ENCODE measurements at regions not wholly inside any gene's neighbourhood (a gene's known extent, or its start where the extent isn't known, plus 50 kb on each side); places are given as distances from the start of the nearest gene placed in this dataset.
A peak's percentile ranks its signal among the peaks of the same experiment; 100 is the strongest.

- in situ Hi-C loops (cut with MboI) = no loop called here
- no peak for DNase-seq
- Histone ChIP-seq H3K79me2 (ENCODE audit: insufficient read depth) (no peaks in the 10 kb centered on the region), H2AFZ (no peak overlapping the region), H3K4me3 (no peak overlapping the region), H3K9me2 (ENCODE audit: insufficient read depth) (no peaks in the 10 kb centered on the region), H3K4me1 (ENCODE audit: insufficient read depth) (no peaks in the 10 kb centered on the region), H4K20me1 (ENCODE audit: insufficient read depth) (no peaks in the 10 kb centered on the region), H3K27me3 (replicated peaks; ENCODE audit: insufficient read depth) (no peaks in the 10 kb centered on the region), H3F3A (ENCODE audit: insufficient read depth) (no peaks in the 10 kb centered on the region), H3K9ac (no peak overlapping the region), H3K9me3 (ENCODE audit: low read depth) (no peaks in the 10 kb centered on the region), H3K36me3 (ENCODE audit: low read depth) (no peaks in the 10 kb centered on the region), H3K27ac (no peak overlapping the region), H3K4me2 (ENCODE audit: unreplicated experiment) (no peak overlapping the region)
- TF ChIP-seq EZH2 (IDR thresholded peaks at IDR 0.05; ENCODE audit: insufficient read depth, poor library complexity, severe bottlenecking) (no peak), EZH2phosphoT487 (IDR thresholded peaks at IDR 0.05; ENCODE audit: insufficient read depth, low read depth) (no peak)
- 35 to 48% methylated on average over 1 of the region's 1 CpG for WGBS, 2 experiments (ENCODE audit: low coverage in 1 of 2, low lambda C conversion rate in 2 of 2, missing lambda C conversion rate in 2 of 2)
Observed at GRCh38 chr2:56540467-56540866, 356.7 kb downstream of the CCDC85A start.

- Histone ChIP-seq H4K20me1 (ENCODE audit: insufficient read depth) (no peaks in the 10 kb centered on the region), H3K79me2 (ENCODE audit: insufficient read depth) (no peaks in the 10 kb centered on the region), H3K36me3 (ENCODE audit: low read depth) (no peaks in the 10 kb centered on the region), H3K27me3 (replicated peaks; ENCODE audit: insufficient read depth) (no peaks in the 10 kb centered on the region), H3K9me3 (ENCODE audit: low read depth) (no peaks in the 10 kb centered on the region), H3F3A (ENCODE audit: insufficient read depth) (no peaks in the 10 kb centered on the region), H3K27ac (no peak overlapping the region), H3K4me1 (ENCODE audit: insufficient read depth) (no peaks in the 10 kb centered on the region), H3K9me2 (ENCODE audit: insufficient read depth) (no peaks in the 10 kb centered on the region), H3K4me2 (ENCODE audit: unreplicated experiment) (no peak overlapping the region), H2AFZ (no peak overlapping the region), H3K4me3 (no peak overlapping the region), H3K9ac (no peak overlapping the region)
- no peak for TF ChIP-seq EZH2 (IDR thresholded peaks at IDR 0.05; ENCODE audit: insufficient read depth, poor library complexity, severe bottlenecking)
- no peak for TF ChIP-seq EZH2phosphoT487 (IDR thresholded peaks at IDR 0.05; ENCODE audit: insufficient read depth, low read depth)
- 15 to 23% methylated on average over 4 of the region's 4 CpGs for WGBS, 2 experiments (ENCODE audit: low coverage in 1 of 2, low lambda C conversion rate in 2 of 2, missing lambda C conversion rate in 2 of 2)
- in situ Hi-C loops (cut with MboI) = no loop called here
- no peak for DNase-seq
Observed at GRCh38 chr2:56540916-56541315, 357.1 kb downstream of the CCDC85A start.

- H4K20me1 ChIP-seq (ENCODE audit: insufficient read depth) = no peaks in the 10 kb centered on the region
- H3K79me2 ChIP-seq (ENCODE audit: insufficient read depth) = no peaks in the 10 kb centered on the region
- no peak for DNase-seq
- TF ChIP-seq EZH2phosphoT487 (IDR thresholded peaks at IDR 0.05; ENCODE audit: insufficient read depth, low read depth) (no peak), EZH2 (IDR thresholded peaks at IDR 0.05; ENCODE audit: insufficient read depth, poor library complexity, severe bottlenecking) (no peak)
- no peak overlapping the region for H3K9ac ChIP-seq
- in situ Hi-C loops (cut with MboI) = no loop called here
- no peaks in the 10 kb centered on the region for H3F3A ChIP-seq (ENCODE audit: insufficient read depth)
- no peak overlapping the region for H3K27ac ChIP-seq
- H3K4me1 ChIP-seq (ENCODE audit: insufficient read depth) = no peaks in the 10 kb centered on the region
- H3K27me3 ChIP-seq (replicated peaks; ENCODE audit: insufficient read depth) = no peaks in the 10 kb centered on the region
- H3K36me3 ChIP-seq (ENCODE audit: low read depth) = no peaks in the 10 kb centered on the region
- no peak overlapping the region for H3K4me2 ChIP-seq (ENCODE audit: unreplicated experiment)
- H3K4me3 ChIP-seq = no peak overlapping the region
- H3K9me2 ChIP-seq (ENCODE audit: insufficient read depth) = no peaks in the 10 kb centered on the region
- no peak overlapping the region for H2AFZ ChIP-seq
- H3K9me3 ChIP-seq (ENCODE audit: low read depth) = no peaks in the 10 kb centered on the region
Observed at GRCh38 chr2:56542213-56542612, 358.4 kb downstream of the CCDC85A start.

GRCh38 chr2:56565143-56565542 is 381.4 kb downstream of the CCDC85A start:
- Histone ChIP-seq H3K27me3 (replicated peaks; ENCODE audit: insufficient read depth) (no peaks in the 10 kb centered on the region), H3K4me2 (ENCODE audit: unreplicated experiment) (no peak overlapping the region), H3K27ac (no peak overlapping the region), H4K20me1 (ENCODE audit: insufficient read depth) (no peaks in the 10 kb centered on the region), H3K79me2 (ENCODE audit: insufficient read depth) (no peaks in the 10 kb centered on the region), H3K9ac (no peak overlapping the region), H2AFZ (no peak overlapping the region), H3K36me3 (ENCODE audit: low read depth) (no peaks in the 10 kb centered on the region), H3K9me3 (ENCODE audit: low read depth) (no peaks in the 10 kb centered on the region), H3K9me2 (ENCODE audit: insufficient read depth) (no peaks in the 10 kb centered on the region), H3K4me1 (ENCODE audit: insufficient read depth) (no peaks in the 10 kb centered on the region; the same call in 1 of the 2 replicates), H3K4me3 (no peak overlapping the region), H3F3A (ENCODE audit: insufficient read depth) (no peaks in the 10 kb centered on the region)
- WGBS, 2 experiments (ENCODE audit: low coverage in 1 of 2, low lambda C conversion rate in 2 of 2, missing lambda C conversion rate in 2 of 2) = 38 to 54% methylated on average over 2 of the region's 2 CpGs
- peak; percentile 16 for DNase-seq
- in situ Hi-C loops (cut with MboI) = no loop called here
- TF ChIP-seq EZH2phosphoT487 (IDR thresholded peaks at IDR 0.05; ENCODE audit: insufficient read depth, low read depth) = no peak

- Histone ChIP-seq H3K9ac (no peak overlapping the region), H3K27me3 (replicated peaks; ENCODE audit: insufficient read depth) (no peaks in the 10 kb centered on the region), H3K4me2 (ENCODE audit: unreplicated experiment) (no peak overlapping the region), H3K4me1 (ENCODE audit: insufficient read depth) (no peaks in the 10 kb centered on the region), H4K20me1 (ENCODE audit: insufficient read depth) (no peaks in the 10 kb centered on the region), H3K9me3 (ENCODE audit: low read depth) (no peaks in the 10 kb centered on the region), H3K4me3 (no peak overlapping the region), H3K9me2 (ENCODE audit: insufficient read depth) (no peaks in the 10 kb centered on the region), H3K36me3 (ENCODE audit: low read depth) (no peaks in the 10 kb centered on the region), H3K79me2 (ENCODE audit: insufficient read depth) (no peaks in the 10 kb centered on the region), H2AFZ (no peak overlapping the region), H3K27ac (no peak overlapping the region), H3F3A (ENCODE audit: insufficient read depth) (no peaks in the 10 kb centered on the region)
- 26% methylated on average over 3 of the region's 3 CpGs for WGBS, 2 experiments (ENCODE audit: low coverage in 1 of 2, low lambda C conversion rate in 2 of 2, missing lambda C conversion rate in 2 of 2)
- no peak for DNase-seq
- in situ Hi-C loops (cut with MboI) = no loop called here
- no peak for TF ChIP-seq EZH2phosphoT487 (IDR thresholded peaks at IDR 0.05; ENCODE audit: insufficient read depth, low read depth)
- no peak for TF ChIP-seq EZH2 (IDR thresholded peaks at IDR 0.05; ENCODE audit: insufficient read depth, poor library complexity, severe bottlenecking)
Observed at GRCh38 chr2:56571074-56571473, 387.3 kb downstream of the CCDC85A start.

Measured in GM23248 (cell line).